K562 (cell line): ENCODE measurements at regions not wholly inside any gene's neighbourhood (a gene's known extent, or its start where the extent isn't known, plus 50 kb on each side); places are given as distances from the start of the nearest gene placed in this dataset.

Source experiments
- ATAC-seq: fragments of 200-7000 bp; cut with Tn5 transposase; 3 replicates; pipeline ENCODE4 v1.9.1; 2020; ENCODE audit warnings: moderate library complexity
- BruUV-seq: library from RNA; stranded (reverse); fragments of 400-500 nt; replicated peaks from 2 replicates; lab custom pipeline; 2021; lab: Mats Ljungman, UMichigan
- CTCF ChIA-PET: fragments of 300-600 bp; formaldehyde crosslinking; extraction: SDS; loops from one replicate; lab custom pipeline; 2021; ENCODE audit warnings: low intra/inter-chr PET ratio; lab: Yijun Ruan, JAX
- POLR2A ChIA-PET: fragments of 300-600, 350-650 bp; sonication (Branson Sonifier 250); formaldehyde crosslinking; extraction: SDS; loops from one replicate; lab custom pipeline; 2021; ENCODE audit warnings: antibody characterized with exemption, inconsistent platforms; lab: Yijun Ruan, JAX
- DNase-seq, 4 experiments: peaks; one replicate each; pipeline versions ENCODE4 v3.0.0 to v3.0.0-alpha.2; 2011 to 2018; ENCODE audit warnings: low spot score in 3 of 4, mixed read lengths in 3 of 4; ENCODE audit errors: extremely low read depth in 1 of 4
- FAIRE-seq: peaks from 2 replicates; lab custom pipeline; 2011; peaks lifted over from hg19 to GRCh38; lab: Jason Lieb, UNC
- H2AFZ ChIP-seq: 2 replicates; pipeline ENCODE4 v1.6.0; 2011; ENCODE audit warnings: low read depth, low read length, control low read depth, inconsistent platforms
- H3K27ac ChIP-seq: fragments of 200-600 bp; 3 replicates; pipeline ENCODE4 v1.8.0; 2011; ENCODE audit warnings: low read depth, mild to moderate bottlenecking, control low read depth, inconsistent platforms, low read length, moderate library complexity, mixed read lengths; ENCODE audit errors: extremely low read depth
- H3K27me3 ChIP-seq, 2 experiments: fragments of 300-600 bp in 1 of 2; 2 replicates in 1 of 2; 3 replicates in 1 of 2; pipeline versions ENCODE4 v1.6.0 to v1.8.0; 2011; ENCODE audit warnings: inconsistent platforms in 2 of 2, low read length in 2 of 2, mild to moderate bottlenecking in 1 of 2, mixed read lengths in 1 of 2, moderate library complexity in 1 of 2; ENCODE audit not compliant: control insufficient read depth in 2 of 2, insufficient read depth in 2 of 2
- H3K36me3 ChIP-seq: fragments of 300-600 bp; 3 replicates; pipeline ENCODE4 v1.8.0; 2011; ENCODE audit warnings: mild to moderate bottlenecking, low read length, inconsistent platforms; ENCODE audit not compliant: control insufficient read depth, insufficient read depth
- H3K4me1 ChIP-seq, 2 experiments: fragments of 200-600 bp in 1 of 2; replicated peaks in 1 of 2; 2 replicates in 1 of 2; 3 replicates in 1 of 2; pipeline versions ENCODE4 v1.5.1 to v1.8.0; 2011; ENCODE audit warnings: inconsistent platforms in 2 of 2, low read length in 2 of 2, mild to moderate bottlenecking in 1 of 2, mixed read lengths in 1 of 2, moderate library complexity in 1 of 2; ENCODE audit not compliant: control insufficient read depth in 2 of 2, insufficient read depth in 2 of 2
- H3K4me2 ChIP-seq: 2 replicates; pipeline ENCODE4 v1.6.1; 2011; ENCODE audit warnings: low read length, control low read depth, inconsistent platforms, mixed read lengths; ENCODE audit not compliant: insufficient read depth
- H3K4me3 ChIP-seq: fragments of 200-600 bp; sonication (generic), shearing (Covaris generic); 2 replicates; pipeline ENCODE4 v1.5.1; 2016; ENCODE audit warnings: control low read depth, inconsistent platforms
- H3K79me2 ChIP-seq: fragments of 200-600 bp; 3 replicates; pipeline ENCODE4 v1.8.0; 2011; ENCODE audit warnings: low read length, inconsistent platforms; ENCODE audit not compliant: control insufficient read depth, insufficient read depth
- H3K9ac ChIP-seq, 2 experiments: 2 replicates each; pipeline versions ENCODE4 v1.6.0 to v1.6.1; 2011; ENCODE audit warnings: low read depth in 2 of 2, low read length in 2 of 2, control low read depth in 1 of 2, inconsistent platforms in 1 of 2, mild to moderate bottlenecking in 1 of 2, mixed read lengths in 1 of 2; ENCODE audit not compliant: insufficient read depth in 1 of 2
- H3K9me1 ChIP-seq: one replicate; pipeline ENCODE4 v1.6.0; 2011; ENCODE audit warnings: inconsistent platforms, mild to moderate bottlenecking, low read length, moderate library complexity; ENCODE audit not compliant: control insufficient read depth, insufficient read depth
- H3K9me3 ChIP-seq: replicated peaks from 2 replicates; pipeline ENCODE4 v1.5.1; 2011; ENCODE audit warnings: low read depth, low read length, inconsistent platforms; ENCODE audit not compliant: control insufficient read depth, insufficient read depth
- H4K20me1 ChIP-seq: replicated peaks from 2 replicates; pipeline ENCODE4 v1.6.1; 2011; ENCODE audit warnings: low read length, inconsistent platforms, mixed read lengths; ENCODE audit not compliant: control insufficient read depth, insufficient read depth
- MEF2A ChIP-seq: IDR thresholded peaks from 2 replicates; pipeline ENCODE4 v1.6.1; 2011; ENCODE audit warnings: low read depth, mild to moderate bottlenecking, low read length, moderate library complexity; ENCODE audit not compliant: control insufficient read depth
- NFIX ChIP-seq: fragments of 250-450 bp; sonication (Bioruptor Pico); IDR thresholded peaks from 2 replicates; pipeline ENCODE4 v1.4.0; 2020; ENCODE audit warnings: low read depth, mild to moderate bottlenecking, moderate library complexity
- PHF20 ChIP-seq: fragments of 450-650 bp; IDR thresholded peaks from 2 replicates; pipeline ENCODE4 v1.6.1; 2018; ENCODE audit not compliant: partially characterized antibody
- POLR2AphosphoS5 ChIP-seq: IDR thresholded peaks from 2 replicates; pipeline ENCODE4 v1.6.1; 2011; ENCODE audit warnings: mild to moderate bottlenecking, low read depth, low read length, moderate library complexity; ENCODE audit not compliant: control insufficient read depth, insufficient read depth
- RBM22 ChIP-seq: fragments of 200-400 bp; formaldehyde crosslinking; IDR thresholded peaks from 2 replicates; pipeline ENCODE4 v1.6.1; 2018; ENCODE audit warnings: low read length, low read depth; ENCODE audit not compliant: poor library complexity, severe bottlenecking
- SRSF7 ChIP-seq: fragments of 200-400 bp; formaldehyde crosslinking; optimal IDR thresholded peaks from 2 replicates; pipeline ENCODE3; 2017; ENCODE audit warnings: mild to moderate bottlenecking, low read depth, low read length
- SRSF9 ChIP-seq: fragments of 200-400 bp; formaldehyde crosslinking; IDR thresholded peaks from 2 replicates; pipeline ENCODE4 v1.6.1; 2017; ENCODE audit warnings: low read depth, low read length, borderline replicate concordance
- TAF1 ChIP-seq: IDR thresholded peaks from 2 replicates; pipeline ENCODE4 v1.6.1; 2011; ENCODE audit warnings: mild to moderate bottlenecking, low read length, moderate library complexity; ENCODE audit not compliant: insufficient read depth, control insufficient read depth, severe bottlenecking; ENCODE audit errors: extremely low read depth
- TRIM28 ChIP-seq: fragments of 450-650 bp; IDR thresholded peaks from 2 replicates; pipeline ENCODE4 v1.6.1; 2017
- ZBTB49 ChIP-seq: sonication (generic); formaldehyde crosslinking; IDR thresholded peaks from 2 replicates; pipeline ENCODE4 v1.8.0; 2022; ENCODE audit warnings: missing genetic modification reagents, mild to moderate bottlenecking, borderline replicate concordance
- ZNF184 ChIP-seq: sonication (generic); formaldehyde crosslinking; IDR thresholded peaks from 2 replicates; pipeline ENCODE4 v1.5.0; 2020; ENCODE audit warnings: missing genetic modification reagents
- ZNF586 ChIP-seq: fragments of 450-650 bp; formaldehyde crosslinking; conservative IDR thresholded peaks from 2 replicates; pipeline ENCODE4 v1.4.0; 2020; ENCODE audit warnings: mild to moderate bottlenecking, moderate library complexity
- WGBS: fragments of 100-300 bp; shearing (Covaris generic); methylation state at CpG from one replicate; pipeline ENCODE4 v1.1.6; 2016; ENCODE audit warnings: low coverage, mixed read lengths; ENCODE audit not compliant: insufficient coverage; ENCODE audit errors: missing lambda C conversion rate; 5-methylcytosine and 5-hydroxymethylcytosine counted together
- in situ Hi-C: fragments of 300-500 bp; cut with MboI; formaldehyde crosslinking; loops from 4 replicates; pipeline ENCODE4 v1.15.0; 2018; ENCODE audit warnings: inconsistent platforms, mixed read lengths
- intact Hi-C: fragments of 100-400 bp; cut with micrococcal nuclease; formaldehyde crosslinking; loops from 2 replicates; pipeline ENCODE4 v1.14.2; 2022
- TF ChIP-seq, protein P1 (sequence below): fragments of 250-450 bp; sonication (Bioruptor Pico); IDR thresholded peaks from 2 replicates; pipeline ENCODE4 v1.8.0; 2022; ENCODE audit warnings: moderate library complexity, mild to moderate bottlenecking, inconsistent platforms
- TF ChIP-seq, protein P2 (sequence below): fragments of 250-450 bp; sonication (Bioruptor Pico); IDR thresholded peaks from 2 replicates; pipeline ENCODE4 v1.8.0; 2022; ENCODE audit warnings: inconsistent platforms, mild to moderate bottlenecking, moderate library complexity, borderline replicate concordance

DNA sequence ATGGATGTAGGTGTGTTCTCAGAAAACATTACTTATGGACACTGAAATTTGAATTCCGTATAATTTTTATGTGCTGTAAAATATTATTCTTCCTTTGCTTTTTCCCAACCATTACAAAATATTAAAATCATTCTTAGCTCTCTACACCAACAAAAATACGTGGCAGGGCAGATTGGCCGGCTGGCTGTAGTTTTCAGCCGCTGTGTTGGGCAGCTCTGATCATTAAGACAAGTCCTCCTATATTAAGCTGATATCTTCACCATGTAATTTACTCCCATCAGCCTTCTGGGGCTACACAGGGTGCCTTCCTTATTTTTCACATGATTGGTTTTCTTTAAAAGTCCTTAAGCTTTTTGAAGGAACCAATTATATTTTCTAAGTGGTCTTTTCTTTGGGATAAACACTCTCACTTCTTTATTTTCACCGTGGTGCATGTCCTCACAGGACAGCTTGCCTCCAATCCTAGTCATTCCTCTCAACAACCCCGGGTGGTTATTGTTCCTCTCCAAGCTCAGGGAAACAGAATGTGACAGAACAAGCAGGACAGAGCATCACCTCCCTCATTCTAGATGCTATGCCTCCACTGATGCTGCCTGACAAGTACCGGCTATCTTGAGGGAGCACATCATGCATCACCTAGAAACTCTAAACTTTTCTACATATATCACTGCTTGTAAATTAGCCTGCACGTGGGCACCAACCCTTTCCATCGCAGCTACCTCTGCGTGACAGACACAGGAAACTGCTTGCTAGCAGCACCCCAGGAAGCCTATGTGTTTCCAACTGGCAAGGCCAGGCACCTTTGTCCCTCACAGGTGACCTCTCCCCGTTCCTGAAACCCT lies 362.3 kb downstream of the MYCN start (continued):
- TF ChIP-seq TRIM28 (no peak), PHF20 (no peak), ZBTB49 (CRISPR knock-in tag) (no peak)

GRCh38 chr2:16301961-16302360 lies 361.6 kb downstream of the MYCN start:
- no peaks in the 10 kb centered on the region for H3K4me1 ChIP-seq
- intact Hi-C loops = no loop called here
- DNase-seq = no peak
- POLR2A ChIA-PET = interaction anchor here (0.6 kb wide), 1 partner anchor 464 kb away, joined by 3 read pairs; no protein-coding TSS in a partner anchor
- BruUV-seq = no TSS peak
- no peak overlapping the region for H2AFZ ChIP-seq
- H3K4me2 ChIP-seq = no peak overlapping the region
- ATAC-seq = no peak
- H4K20me1 ChIP-seq = no peaks in the 10 kb centered on the region
- CTCF ChIA-PET = no interaction called here
- no peaks in the 10 kb centered on the region for H3K27me3 ChIP-seq
- in situ Hi-C loops = no loop called here
- WGBS = 0% methylated on average over 2 of the region's 2 CpGs
- no peak for FAIRE-seq
- no peaks in the 10 kb centered on the region for H3K9me1 ChIP-seq
- no peaks in the 10 kb centered on the region for H3K36me3 ChIP-seq
- H3K9ac ChIP-seq = no peak overlapping the region
- no peaks in the 10 kb centered on the region for H3K79me2 ChIP-seq
- no peaks in the 10 kb centered on the region for H3K9me3 ChIP-seq
- H3K4me3 ChIP-seq = no peak overlapping the region
- no peak overlapping the region for H3K27ac ChIP-seq
- no peak for TF ChIP-seq TAF1
- TF ChIP-seq RBM22 = no peak
- no peak for TF ChIP-seq NFIX (CRISPR knock-in tag)
- TF ChIP-seq, protein P1, sequence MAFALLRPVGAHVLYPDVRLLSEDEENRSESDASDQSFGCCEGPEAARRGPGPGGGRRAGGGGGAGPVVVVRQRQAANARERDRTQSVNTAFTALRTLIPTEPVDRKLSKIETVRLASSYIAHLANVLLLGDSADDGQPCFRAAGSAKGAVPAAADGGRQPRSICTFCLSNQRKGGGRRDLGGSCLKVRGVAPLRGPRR (CRISPR knock-in tag) = no peak
- TF ChIP-seq POLR2AphosphoS5 = no peak
- TF ChIP-seq, protein P2, sequence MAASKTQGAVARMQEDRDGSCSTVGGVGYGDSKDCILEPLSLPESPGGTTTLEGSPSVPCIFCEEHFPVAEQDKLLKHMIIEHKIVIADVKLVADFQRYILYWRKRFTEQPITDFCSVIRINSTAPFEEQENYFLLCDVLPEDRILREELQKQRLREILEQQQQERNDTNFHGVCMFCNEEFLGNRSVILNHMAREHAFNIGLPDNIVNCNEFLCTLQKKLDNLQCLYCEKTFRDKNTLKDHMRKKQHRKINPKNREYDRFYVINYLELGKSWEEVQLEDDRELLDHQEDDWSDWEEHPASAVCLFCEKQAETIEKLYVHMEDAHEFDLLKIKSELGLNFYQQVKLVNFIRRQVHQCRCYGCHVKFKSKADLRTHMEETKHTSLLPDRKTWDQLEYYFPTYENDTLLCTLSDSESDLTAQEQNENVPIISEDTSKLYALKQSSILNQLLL = no peak
- no peak for TF ChIP-seq SRSF7
- TF ChIP-seq ZNF586 (CRISPR knock-in tag) = no peak
- TF ChIP-seq SRSF9 = no peak
- no peak for TF ChIP-seq MEF2A
- TF ChIP-seq ZNF184 (CRISPR knock-in tag) = no peak
